HG03565 (cell line): ENCODE measurements at regions not wholly inside any gene's neighbourhood (a gene's known extent, or its start where the extent isn't known, plus 50 kb on each side); places are given as distances from the start of the nearest gene placed in this dataset.

ENCODE experiments used
- ATAC-seq: cut with Tn5 transposase; IDR thresholded peaks from one replicate; pipeline ENCODE4 v1.9.1; 2021; ENCODE audit warnings: mild to moderate bottlenecking, moderate library complexity; ENCODE audit not compliant: unreplicated experiment

- ATAC-seq, result no peak
These were observed 138.1 kb upstream of the CHST15 start for GRCh38 chr10:124231168-124232155.

GRCh38 chr10:124230635-124231167 is 137.3 kb upstream of the CHST15 start:
- ATAC-seq, result no peak

- no peak for ATAC-seq
These were observed 136.7 kb upstream of the CHST15 start for GRCh38 chr10:124229989-124230634.

GRCh38 chr10:124229201-124229988 is 136.0 kb upstream of the CHST15 start:
- no peak for ATAC-seq

GRCh38 chr10:124228471-124228870 is 135.1 kb upstream of the CHST15 start:
- ATAC-seq, result no peak

GRCh38 chr10:124227988-124228387 is 134.6 kb upstream of the CHST15 start:
- no peak for ATAC-seq

- ATAC-seq, result no peak
These were observed 133.9 kb upstream of the CHST15 start for GRCh38 chr10:124227055-124227975.

GRCh38 chr10:124226271-124227054 is 133.1 kb upstream of the CHST15 start:
- ATAC-seq, result no peak

- no peak for ATAC-seq
These were observed 132.3 kb upstream of the CHST15 start for GRCh38 chr10:124225467-124226270.

GRCh38 chr10:124225029-124225466 is 131.7 kb upstream of the CHST15 start:
- ATAC-seq, result no peak

GRCh38 chr10:124224331-124225028 is 131.1 kb upstream of the CHST15 start:
- ATAC-seq, result no peak

- no peak for ATAC-seq
These were observed 130.3 kb upstream of the CHST15 start for GRCh38 chr10:124223711-124224085.

- no peak for ATAC-seq
These were observed 129.8 kb upstream of the CHST15 start for GRCh38 chr10:124222988-124223710.

GRCh38 chr10:124222318-124222987 is 129.1 kb upstream of the CHST15 start:
- ATAC-seq, result no peak

GRCh38 chr10:124221356-124222317 is 128.2 kb upstream of the CHST15 start:
- ATAC-seq, result peak; percentile 70
